HG02970 (cell line): ENCODE measurements at regions not wholly inside any gene's neighbourhood (a gene's known extent, or its start where the extent isn't known, plus 50 kb on each side); places are given as distances from the start of the nearest gene placed in this dataset.

Source experiments
- ATAC-seq: cut with Tn5 transposase; IDR thresholded peaks from one replicate; pipeline ENCODE4 v1.9.1; 2021; ENCODE audit warnings: mild to moderate bottlenecking, moderate library complexity, moderate number of reproducible peaks; ENCODE audit not compliant: unreplicated experiment, low FRiP score

DNA sequence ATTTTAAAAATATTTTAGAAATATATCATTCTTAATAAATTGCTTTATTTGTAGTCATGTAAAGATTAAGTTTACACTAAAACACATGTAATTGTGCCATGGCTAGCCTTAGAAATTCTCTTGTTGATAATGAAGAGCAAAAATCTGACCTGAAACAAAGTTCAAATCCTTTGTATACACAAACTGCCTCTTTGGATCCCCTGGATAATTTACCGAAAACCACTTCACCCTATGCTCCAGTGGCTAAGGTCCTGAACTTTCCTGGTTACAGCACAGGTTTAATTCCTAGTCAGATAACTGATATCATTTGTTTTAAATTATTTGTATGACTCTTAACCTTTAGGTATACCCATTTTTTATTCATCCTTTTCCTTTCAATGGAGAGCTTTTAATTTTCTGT lies 1093.2 kb upstream of the ADGRL4 start:
- no peak for ATAC-seq

DNA sequence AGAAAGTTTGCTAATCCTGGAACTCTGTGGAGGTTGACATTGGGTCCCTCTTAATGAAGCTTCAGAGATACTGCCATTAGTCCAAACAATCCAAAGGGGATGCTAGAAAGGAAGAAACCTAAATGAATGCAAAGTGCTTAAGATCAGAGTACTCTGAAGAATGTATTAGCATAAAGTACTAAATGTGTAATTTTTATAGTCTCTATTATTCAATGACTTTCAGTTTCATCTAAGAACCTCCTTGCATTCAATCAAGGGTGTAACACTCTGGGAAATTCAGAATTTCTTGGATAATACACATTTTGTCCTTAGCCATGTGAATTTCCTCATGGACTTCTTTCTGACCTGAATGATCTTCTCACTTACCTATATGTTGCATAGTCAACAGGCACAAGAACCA lies 1078.5 kb upstream of the ADGRL4 start:
- ATAC-seq, result no peak

DNA sequence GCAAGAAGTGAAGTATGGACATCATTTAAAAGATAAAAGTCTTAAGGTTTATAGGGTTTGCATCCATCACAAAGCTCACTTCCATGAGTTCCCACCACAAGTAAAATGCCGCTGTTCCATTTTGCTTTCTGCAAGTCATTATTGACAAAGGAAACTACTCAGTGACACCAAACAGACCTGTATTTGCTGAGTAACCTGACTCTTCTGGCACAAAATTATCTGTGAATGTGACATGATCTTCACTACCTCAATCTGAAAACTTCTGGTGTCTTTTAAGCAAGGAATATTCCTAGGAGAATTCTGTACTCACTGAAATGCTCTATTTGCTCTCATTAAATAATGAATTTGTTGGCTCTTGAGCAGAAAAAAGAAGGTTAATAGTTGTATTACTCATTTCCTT lies 1077.4 kb upstream of the ADGRL4 start:
- no peak for ATAC-seq

DNA sequence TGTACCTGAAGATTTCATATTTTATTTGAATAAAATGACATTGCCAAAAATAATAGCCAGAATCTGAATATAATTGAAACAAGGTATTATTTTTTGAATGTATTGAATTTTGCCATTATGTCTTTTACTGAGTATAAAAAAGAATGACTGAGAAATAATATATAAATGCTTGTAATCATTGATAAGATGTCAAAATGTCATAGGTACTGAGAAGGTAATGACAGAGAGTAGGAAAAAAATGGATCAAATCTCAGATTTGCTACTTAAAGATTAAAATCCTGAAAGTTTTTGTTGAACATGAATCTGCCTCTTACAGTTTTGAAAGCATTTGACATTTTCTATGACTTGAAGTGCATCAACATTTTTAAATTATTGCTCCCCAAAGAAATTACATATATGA lies 1069.9 kb upstream of the ADGRL4 start:
- ATAC-seq, result no peak

DNA sequence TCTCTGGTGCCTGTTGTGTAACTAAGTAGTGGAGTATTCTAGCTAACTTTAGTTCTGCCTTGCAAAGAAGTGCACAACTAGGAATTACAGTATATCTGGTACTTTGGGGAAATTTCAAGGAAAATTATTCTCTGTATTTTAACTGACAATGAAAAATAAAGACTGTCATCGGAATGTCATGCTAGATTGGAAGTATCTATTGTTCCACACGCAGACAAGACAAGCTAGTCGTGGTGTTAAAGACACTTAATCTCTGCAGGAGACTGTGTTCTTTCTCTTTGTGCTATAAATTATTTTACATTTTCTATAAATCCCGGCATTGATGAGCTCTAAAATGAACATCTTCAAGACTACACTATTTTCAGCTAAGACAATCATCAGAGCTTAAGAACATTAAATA lies 1068.8 kb upstream of the ADGRL4 start:
- no peak for ATAC-seq

DNA sequence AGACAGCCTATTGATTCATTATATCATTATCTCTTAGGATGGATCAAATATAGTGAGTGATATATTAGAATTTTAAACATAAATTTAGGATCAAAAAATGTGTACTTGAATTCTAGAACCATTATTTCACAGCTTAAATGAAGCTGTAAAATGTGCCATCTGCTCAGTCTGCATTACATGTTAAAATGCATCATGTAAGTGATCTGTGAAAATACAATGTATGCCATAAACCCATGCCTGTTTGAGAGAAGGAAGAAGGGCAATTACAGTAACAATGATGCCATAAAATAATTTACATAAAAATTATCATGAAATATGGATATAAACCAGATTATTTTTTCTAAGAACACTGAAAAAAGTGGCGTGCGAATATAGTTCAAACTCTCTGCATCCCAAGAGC lies 1066.0 kb upstream of the ADGRL4 start:
- ATAC-seq, result no peak

DNA sequence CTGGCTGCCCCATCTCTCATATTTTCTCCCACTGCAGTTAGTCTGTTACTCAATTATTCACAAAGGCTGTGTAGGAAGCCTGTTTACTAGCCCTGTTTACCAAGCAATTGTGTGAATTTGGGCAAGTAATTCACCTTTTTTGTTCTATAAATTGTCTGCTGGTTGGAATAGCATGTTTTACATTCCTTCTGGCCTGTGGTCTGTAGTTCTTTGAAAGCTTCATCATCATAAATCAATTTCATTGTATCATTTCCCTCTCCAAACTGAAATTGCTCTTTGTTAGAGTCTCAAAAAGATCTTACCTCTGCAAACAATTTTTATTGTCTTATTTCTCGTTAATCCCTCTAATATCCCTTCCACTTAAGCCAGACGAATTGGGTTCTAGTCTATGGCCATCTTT lies 1059.5 kb upstream of the ADGRL4 start:
- ATAC-seq, result no peak

DNA sequence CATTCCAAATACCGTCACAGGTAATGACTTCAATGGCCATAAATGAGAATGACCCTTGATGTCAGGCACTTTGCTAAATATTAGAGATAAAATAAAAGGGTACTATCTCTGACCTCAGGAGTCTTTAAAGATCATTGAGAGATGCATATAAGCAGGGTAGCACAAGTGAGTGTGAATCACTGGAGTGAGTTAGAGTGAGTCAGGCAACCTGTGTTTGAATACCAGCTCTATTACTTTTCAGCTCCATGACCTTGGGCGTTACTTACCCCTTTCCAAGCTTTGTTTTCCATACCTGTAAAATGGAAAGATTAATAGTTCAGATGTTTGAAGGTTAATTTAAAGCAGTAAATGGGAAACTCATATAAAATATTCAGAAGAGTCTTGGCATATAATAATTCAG lies 1058.0 kb upstream of the ADGRL4 start:
- ATAC-seq, result no peak

DNA sequence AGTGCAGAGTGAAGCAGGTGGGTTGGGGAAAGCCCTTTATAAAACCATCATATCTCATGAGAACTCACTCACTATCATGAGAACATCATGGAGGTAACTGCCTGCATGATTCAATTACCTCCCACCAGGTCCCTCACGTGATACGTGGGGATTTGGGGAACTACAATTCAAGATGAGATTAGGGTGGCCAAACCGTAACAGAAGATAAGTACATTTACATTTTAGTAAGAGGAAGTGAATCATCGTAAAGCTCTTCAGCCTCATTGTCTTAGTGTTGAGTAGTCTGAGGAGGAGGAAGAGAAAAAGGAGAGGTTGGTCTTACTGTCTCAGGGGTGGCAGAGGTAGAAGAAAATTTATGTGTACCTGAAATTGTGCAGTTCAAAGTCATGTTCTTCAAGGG lies 1053.4 kb upstream of the ADGRL4 start:
- no peak for ATAC-seq

DNA sequence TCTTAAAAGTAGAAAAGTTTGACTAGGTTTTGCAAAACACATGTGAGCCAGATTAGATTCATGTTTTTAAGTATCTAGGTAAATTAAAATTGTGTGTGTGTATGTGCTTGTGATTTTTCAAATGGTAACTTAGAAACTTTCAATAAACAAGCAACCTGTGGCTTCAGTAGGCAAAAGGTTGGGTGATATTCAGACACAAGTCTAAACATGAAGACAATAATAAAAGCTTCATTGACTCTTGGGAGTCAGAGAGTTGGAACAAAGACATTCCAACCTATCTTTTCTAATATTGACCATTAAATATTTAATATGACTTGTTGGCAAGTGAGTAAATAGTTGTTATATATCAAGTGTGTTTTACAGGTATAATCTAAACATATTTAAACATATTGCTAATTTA lies 1049.6 kb upstream of the ADGRL4 start:
- no peak for ATAC-seq

DNA sequence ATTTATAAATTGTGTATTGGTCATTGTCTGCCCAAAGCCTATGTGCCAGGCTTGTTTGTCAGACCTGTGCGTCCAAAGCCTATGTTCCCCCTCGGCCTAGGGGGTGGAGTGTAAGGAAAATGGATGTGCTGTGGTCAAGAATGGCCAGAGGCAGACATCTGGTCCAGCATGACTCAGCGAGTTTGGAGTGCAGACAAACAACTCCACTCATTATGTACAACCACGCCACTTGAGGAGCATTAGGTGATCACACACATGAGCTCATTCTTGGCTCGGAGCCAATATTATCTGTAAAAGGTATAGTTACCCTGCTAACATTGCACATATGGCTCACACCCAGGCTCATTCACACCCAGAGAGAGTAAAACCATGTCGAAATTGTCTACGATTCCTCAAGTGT lies 1047.6 kb upstream of the ADGRL4 start:
- no peak for ATAC-seq

DNA sequence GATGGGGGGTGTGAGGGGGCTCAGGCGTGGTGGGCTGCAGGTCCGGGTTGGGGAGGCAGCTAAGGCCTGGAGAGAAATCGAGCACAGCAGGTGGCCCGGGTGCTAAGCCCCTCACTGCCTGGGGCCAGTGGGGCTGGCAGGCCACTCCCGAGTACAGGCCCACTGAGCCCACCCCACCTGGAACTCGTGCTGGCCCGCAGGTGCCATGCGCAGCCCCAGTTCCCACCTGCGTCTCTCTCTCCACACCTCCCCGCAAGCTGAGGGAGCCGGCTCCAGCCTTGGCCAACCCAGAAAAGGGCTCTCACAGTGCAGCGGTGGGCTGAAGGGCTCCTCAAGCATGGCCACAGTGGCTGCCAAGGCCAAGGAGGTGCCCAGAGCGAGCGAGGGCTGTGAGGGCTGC lies 1047.1 kb upstream of the ADGRL4 start:
- no peak for ATAC-seq

DNA sequence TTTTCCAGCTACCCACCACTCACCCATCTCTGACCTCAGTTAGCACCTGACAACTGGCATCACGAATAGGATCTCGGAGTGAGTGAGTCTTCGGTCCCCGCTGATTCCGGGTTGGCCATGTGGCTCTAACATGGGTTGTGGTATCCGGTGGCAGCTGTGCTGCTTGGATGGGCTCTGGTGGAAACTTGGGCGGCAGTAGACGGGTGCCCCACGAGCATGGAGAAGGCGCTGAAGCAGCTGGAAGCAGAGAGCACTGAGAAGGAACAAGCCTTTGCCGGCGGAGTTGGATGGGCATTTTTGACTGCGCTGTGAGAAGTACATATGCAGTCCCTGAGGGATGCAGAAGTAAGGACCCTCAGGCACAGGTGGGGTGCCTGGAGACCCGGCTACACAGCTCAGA lies 1044.0 kb upstream of the ADGRL4 start:
- ATAC-seq, result no peak

DNA sequence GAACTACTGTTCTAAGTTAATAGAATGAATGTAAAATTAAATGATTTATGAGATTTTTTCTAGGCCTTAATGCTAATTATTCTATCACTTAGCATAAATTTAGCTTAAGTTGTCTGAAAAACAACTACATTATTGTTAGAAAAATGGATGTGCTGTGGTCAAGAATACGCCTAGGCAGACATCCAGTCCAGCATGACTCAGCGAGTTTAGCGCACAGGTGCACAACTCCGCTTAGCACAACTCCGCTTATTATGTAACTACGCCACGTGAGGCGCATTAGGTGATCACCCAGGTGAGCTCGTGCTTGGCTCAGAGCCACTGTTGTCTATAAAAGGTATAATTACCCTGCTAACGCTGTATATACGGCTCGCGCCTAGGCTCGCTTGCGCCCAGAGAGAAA lies 1043.6 kb upstream of the ADGRL4 start:
- ATAC-seq, result no peak

DNA sequence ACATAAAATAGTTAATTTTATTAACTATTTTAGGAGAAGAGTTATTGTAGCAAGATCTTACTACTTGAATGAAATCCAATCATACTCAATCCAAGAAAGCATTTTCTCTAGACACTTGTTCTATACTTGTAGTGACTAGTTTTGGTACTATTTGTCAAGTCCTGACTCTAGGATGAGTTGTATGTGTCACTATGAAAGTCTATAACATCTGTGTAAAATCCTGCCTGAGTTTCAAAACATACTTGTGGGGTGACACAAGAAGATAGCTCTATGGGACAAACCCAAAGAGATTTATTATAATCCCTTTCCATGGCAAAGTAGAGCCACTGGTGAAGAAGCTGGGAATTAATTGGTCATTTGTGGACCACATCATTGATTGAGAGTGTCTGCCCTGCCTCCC lies 1042.2 kb upstream of the ADGRL4 start:
- ATAC-seq, result no peak

DNA sequence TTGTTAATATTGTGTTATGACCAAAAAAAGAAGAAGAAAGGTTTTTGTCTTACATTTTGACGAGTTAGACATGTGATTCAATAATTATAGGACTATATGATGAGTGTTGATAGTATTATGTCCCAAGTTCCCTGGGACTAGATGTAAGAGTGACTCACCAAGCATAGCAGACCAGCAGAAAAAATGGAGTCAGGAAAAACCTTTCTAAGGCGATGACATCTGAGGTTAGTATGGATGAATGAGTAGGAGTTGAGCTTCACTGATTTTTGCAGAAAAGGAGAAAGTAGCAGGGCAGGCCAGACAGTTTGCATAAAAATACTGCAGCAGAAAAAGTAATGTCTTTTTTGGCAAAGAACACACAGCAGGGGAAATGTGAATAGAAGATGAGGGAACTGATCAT lies 1041.3 kb upstream of the ADGRL4 start:
- ATAC-seq, result no peak

DNA sequence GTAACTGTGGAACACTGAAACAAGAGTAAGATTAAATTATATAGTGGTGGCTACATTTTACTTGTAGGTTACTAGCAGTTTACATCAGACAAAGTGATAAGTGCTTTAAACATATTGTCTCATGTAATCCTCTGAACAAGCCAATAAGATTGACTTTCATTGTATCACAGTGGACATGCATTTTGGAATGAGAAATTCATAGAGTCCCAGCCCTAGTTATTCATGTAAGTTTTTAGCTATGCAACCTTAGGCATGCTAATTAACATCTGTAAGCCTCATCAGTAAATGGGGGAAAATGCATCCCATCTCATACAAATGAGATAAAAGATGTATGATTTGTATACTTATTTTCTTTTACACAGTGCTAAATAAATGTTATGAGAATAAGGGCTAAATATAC lies 1038.1 kb upstream of the ADGRL4 start:
- ATAC-seq, result no peak

DNA sequence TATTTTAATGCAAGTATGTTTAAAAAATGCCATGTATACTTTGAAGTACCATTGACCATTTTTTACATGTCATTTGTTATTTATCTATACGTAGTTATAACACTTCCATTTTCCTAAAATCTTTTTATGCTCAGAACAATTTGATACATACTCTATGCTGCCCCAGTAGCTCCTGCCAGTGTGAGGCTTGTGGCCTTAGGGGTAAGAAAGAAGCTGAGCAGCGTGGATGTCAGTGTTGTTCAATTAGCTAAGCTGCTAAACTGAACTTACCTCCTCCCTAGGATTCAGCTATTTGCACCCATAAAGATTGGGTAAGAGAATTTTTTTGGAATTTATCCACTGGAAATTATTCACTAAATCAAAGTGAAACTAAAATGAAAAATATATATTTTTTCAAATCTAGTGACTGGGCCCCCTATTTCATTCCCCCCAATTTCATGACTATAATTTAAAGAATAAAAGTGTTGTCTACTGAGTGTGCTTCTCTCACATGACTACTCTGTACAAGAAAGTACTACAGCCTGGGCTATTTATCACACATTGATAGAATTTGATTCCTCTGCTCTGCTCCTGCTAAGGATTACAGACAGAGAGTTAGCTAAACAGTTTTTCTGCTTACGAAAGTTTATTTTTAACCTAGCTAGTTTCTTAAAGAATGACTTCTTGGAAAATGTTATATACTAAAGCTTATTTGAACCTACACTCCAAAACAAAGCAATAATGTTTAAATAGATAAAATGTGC lies 1030.3 kb upstream of the ADGRL4 start:
- no peak for ATAC-seq

DNA sequence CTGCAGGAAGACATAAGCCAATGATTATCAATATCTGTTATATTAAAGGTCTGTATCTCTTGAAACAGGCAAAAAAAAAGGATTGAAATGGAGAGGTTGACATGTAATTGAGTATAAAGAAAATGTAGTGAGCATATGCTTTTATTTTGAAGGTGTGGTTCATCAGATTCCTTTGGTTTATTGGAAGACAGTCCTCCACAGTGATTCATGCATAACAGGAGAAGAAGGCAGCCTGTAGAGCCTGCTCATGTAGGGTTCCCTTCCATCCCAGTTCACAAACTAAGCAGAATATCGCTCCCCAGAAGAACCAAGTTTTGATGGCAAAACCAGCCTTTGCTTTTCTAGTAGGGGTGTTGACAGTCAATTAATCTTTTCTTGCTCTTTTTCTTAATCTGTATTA lies 1016.8 kb upstream of the ADGRL4 start:
- ATAC-seq, result no peak

DNA sequence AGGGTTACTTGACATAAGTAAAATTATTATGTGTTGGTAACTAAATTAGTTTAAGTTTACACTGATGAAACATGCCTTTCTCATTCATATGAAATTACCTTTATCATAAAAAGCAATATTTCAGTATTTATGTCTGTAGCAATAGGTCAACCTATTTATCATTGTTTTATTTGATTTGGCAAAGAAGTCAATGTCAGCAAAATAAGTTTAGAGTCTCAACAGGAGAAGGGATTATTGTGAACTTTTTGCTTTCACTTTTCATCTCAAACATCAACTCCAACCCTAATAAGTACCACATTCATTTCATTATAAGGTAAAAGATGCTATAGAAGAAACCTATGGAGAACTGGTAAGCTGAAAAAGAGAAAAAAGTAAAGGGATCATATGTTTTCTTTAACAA lies 1015.4 kb upstream of the ADGRL4 start:
- ATAC-seq, result no peak

DNA sequence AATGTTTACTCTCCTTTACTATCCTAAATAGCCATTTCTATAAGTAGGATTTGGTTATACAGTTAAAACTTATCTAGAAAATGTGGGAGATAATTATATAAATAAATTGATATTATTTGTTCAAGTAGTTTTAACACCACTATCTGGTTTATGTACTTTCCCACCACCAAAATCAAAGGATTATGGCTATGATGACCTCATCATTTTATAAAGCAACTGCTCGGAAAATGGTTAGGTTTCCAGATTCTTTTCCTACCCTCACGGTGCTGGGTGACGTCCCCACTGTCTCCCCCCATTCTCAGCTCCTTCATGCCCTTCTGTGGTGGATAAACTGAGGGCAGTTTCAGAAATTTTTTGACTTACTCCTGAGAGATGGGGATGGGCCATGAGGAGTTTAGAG lies 1011.8 kb upstream of the ADGRL4 start:
- ATAC-seq, result no peak

DNA sequence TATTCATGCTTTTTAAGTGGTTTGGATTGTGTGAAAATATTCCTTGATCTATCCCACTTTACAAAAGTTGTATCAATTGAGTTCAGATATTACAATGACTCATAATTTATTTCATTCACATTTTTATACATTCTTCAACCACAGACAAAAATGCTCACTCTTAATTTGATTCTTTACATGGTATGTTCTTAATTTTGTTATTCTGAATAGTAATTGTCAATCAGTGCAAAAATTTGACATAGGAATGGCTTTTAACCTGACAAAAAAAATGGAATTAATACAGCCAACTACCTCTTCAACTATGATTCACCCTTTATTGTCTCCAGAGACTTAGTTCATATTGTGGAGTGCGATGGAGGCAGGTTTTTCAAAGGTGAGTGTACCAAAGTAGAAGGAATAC lies 1002.4 kb upstream of the ADGRL4 start:
- no peak for ATAC-seq

DNA sequence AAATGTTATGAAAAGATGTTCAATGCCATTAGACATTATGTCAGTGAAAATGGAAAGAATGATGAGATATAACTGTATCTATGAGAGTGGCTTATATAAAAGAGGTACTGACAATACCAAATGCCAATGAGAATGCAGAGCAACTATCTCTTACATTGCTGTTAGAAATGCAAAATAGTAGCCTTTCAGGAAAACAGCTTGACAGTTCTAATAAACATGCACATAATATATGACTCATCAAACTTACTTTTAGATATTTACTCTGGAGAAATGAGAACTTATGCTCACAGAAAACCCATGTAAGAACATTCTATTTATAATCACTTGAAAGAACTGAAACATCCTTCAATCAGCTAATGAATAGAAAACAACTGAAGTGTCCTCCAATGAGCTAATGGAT lies 996.7 kb upstream of the ADGRL4 start:
- ATAC-seq, result no peak
